Right lobe of liver (tissue), 4 donors: ENCODE measurements at regions not wholly inside any gene's neighbourhood (a gene's known extent, or its start where the extent isn't known, plus 50 kb on each side); places are given as distances from the start of the nearest gene placed in this dataset.

Experiments
- CTCF ChIP-seq, 4 donors: fragments of 200-600 bp in 3 of 4; fragments of 450-650 bp in 1 of 4; IDR thresholded peaks; one replicate each; pipeline versions ENCODE4 v1.5.1 to v1.8.0; 2016 to 2022; ENCODE audit warnings: antibody characterized with exemption in 4 of 4, mild to moderate bottlenecking in 2 of 4
- POLR2A ChIP-seq: fragments of 450-650 bp; IDR thresholded peaks from one replicate; pipeline ENCODE4 v1.6.1; 2017; ENCODE audit warnings: antibody characterized with exemption, mild to moderate bottlenecking
- donor health status: DM: no; HTN: no; CAD: no.
- donor health status: DM: no; HTN: no; CAD: no.
- donor health status: DM: no; HTN: yes; CAD: no.

- TF ChIP-seq CTCF (IDR thresholded peaks at IDR 0.05) (no peak), POLR2A (no peak)
Measured at GRCh38 chr1:209291715-209292114, 291.8 kb upstream of the CAMK1G start.
